ENCODE measurements at regions not wholly inside any gene's neighbourhood (a gene's known extent, or its start where the extent isn't known, plus 50 kb on each side); places are given as distances from the start of the nearest gene placed in this dataset.
"Not testable (repeated sequence)": the region's sequence is repeated elsewhere in the genome, so short reads cannot be mapped to it uniquely, and the experiment has no call there.

DNA sequence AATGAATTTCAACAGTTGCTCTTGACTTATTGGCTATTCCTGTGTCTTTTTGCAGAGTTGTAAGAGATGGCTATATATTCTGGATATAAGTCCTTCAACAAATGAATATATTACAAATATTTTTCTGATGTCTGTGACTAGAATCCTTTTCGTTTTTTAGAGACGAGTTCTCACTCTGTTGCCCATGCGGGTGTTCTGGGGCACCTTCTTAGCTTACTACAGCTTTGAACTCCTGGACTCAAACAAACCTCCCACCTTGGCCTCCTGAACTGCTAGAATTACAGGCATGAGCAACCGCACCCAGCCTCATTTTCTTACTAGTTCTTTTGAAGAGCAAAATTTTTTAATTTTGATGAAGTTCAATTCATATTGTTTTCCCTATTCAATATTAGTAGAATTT lies 287.8 kb downstream of the LIG4 start:
- ChIA-PET CTCF (no interaction called here), POLR2A (no interaction called here)
- H3F3A ChIP-seq (replicated peaks; ENCODE audit: insufficient read depth): no peaks in the 10 kb centered on the region
- no peak overlapping the region for H3K4me3 ChIP-seq (ENCODE audit: low read depth in 2 of 2, low read length in 1 of 2)
- no peak overlapping the region for H3K4me2 ChIP-seq
- no peaks in the 10 kb centered on the region for H3K4me1 ChIP-seq (ENCODE audit: control insufficient read depth in 1 of 2, insufficient read depth in 2 of 2, low read depth in 1 of 2, low read length in 1 of 2)
- no peaks in the 10 kb centered on the region for H3K9me2 ChIP-seq
- no peaks in the 10 kb centered on the region for H3K9me3 ChIP-seq
- no peaks in the 10 kb centered on the region; the same call in 1 of the 2 replicates for H3K27me3 ChIP-seq (ENCODE audit: insufficient read depth)
- no peaks in the 10 kb centered on the region for H3K36me3 ChIP-seq (replicated peaks in 1 of 2; ENCODE audit: control insufficient read depth in 1 of 2, insufficient read depth in 2 of 2, low read length in 1 of 2)
- no peak for DNase-seq
- no peak overlapping the region for H3K27ac ChIP-seq (ENCODE audit: low read depth in 2 of 2, low read length in 1 of 2)
- no peaks in the 10 kb centered on the region for H4K20me1 ChIP-seq (ENCODE audit: insufficient read depth)
- 46% methylated on average over 4 of the region's 4 CpGs for whole genome bisulfite sequencing (ENCODE audit: low lambda C conversion rate)
- H3K79me2 ChIP-seq (ENCODE audit: insufficient read depth): no peaks in the 10 kb centered on the region
- TF ChIP-seq TCF12 (IDR thresholded peaks at IDR 0.05) (no peak), RFX5 (IDR thresholded peaks at IDR 0.05; ENCODE audit: low read length) (no peak), ELF1 (IDR thresholded peaks at IDR 0.05) (no peak), TAF1 (IDR thresholded peaks at IDR 0.05; ENCODE audit: borderline replicate concordance, low read depth, low read length) (no peak), EP300 (IDR thresholded peaks at IDR 0.05; ENCODE audit: borderline replicate concordance in 1 of 2, low read depth in 1 of 2, low read length in 1 of 2) (no peak), RCOR1 (IDR thresholded peaks at IDR 0.05; ENCODE audit: low read length) (no peak), GABPA (IDR thresholded peaks at IDR 0.05; ENCODE audit: low read depth) (no peak), GATA2 (CRISPR knock-in tag; IDR thresholded peaks at IDR 0.05) (no peak), RXRA (IDR thresholded peaks at IDR 0.05; ENCODE audit: borderline replicate concordance, low read depth) (no peak), POLR2AphosphoS5 (IDR thresholded peaks at IDR 0.05; ENCODE audit: low read depth, low read length) (no peak), CHD2 (IDR thresholded peaks at IDR 0.05; ENCODE audit: low read length, partially characterized antibody) (no peak), SIN3A (IDR thresholded peaks at IDR 0.05; ENCODE audit: borderline replicate concordance, low read depth, low read length) (no peak), TEAD4 (IDR thresholded peaks at IDR 0.05; ENCODE audit: borderline replicate concordance, insufficient read depth) (no peak), RAD21 (IDR thresholded peaks at IDR 0.05; ENCODE audit: low read length) (no peak)
- TF ChIP-seq, protein P1, sequence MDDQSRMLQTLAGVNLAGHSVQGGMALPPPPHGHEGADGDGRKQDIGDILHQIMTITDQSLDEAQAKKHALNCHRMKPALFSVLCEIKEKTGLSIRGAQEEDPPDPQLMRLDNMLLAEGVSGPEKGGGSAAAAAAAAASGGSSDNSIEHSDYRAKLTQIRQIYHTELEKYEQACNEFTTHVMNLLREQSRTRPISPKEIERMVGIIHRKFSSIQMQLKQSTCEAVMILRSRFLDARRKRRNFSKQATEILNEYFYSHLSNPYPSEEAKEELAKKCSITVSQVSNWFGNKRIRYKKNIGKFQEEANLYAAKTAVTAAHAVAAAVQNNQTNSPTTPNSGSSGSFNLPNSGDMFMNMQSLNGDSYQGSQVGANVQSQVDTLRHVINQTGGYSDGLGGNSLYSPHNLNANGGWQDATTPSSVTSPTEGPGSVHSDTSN (IDR thresholded peaks at IDR 0.05): no peak
- TF ChIP-seq, protein P2, sequence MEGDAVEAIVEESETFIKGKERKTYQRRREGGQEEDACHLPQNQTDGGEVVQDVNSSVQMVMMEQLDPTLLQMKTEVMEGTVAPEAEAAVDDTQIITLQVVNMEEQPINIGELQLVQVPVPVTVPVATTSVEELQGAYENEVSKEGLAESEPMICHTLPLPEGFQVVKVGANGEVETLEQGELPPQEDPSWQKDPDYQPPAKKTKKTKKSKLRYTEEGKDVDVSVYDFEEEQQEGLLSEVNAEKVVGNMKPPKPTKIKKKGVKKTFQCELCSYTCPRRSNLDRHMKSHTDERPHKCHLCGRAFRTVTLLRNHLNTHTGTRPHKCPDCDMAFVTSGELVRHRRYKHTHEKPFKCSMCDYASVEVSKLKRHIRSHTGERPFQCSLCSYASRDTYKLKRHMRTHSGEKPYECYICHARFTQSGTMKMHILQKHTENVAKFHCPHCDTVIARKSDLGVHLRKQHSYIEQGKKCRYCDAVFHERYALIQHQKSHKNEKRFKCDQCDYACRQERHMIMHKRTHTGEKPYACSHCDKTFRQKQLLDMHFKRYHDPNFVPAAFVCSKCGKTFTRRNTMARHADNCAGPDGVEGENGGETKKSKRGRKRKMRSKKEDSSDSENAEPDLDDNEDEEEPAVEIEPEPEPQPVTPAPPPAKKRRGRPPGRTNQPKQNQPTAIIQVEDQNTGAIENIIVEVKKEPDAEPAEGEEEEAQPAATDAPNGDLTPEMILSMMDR (IDR thresholded peaks at IDR 0.05): no peak
- TF ChIP-seq, protein P3, sequence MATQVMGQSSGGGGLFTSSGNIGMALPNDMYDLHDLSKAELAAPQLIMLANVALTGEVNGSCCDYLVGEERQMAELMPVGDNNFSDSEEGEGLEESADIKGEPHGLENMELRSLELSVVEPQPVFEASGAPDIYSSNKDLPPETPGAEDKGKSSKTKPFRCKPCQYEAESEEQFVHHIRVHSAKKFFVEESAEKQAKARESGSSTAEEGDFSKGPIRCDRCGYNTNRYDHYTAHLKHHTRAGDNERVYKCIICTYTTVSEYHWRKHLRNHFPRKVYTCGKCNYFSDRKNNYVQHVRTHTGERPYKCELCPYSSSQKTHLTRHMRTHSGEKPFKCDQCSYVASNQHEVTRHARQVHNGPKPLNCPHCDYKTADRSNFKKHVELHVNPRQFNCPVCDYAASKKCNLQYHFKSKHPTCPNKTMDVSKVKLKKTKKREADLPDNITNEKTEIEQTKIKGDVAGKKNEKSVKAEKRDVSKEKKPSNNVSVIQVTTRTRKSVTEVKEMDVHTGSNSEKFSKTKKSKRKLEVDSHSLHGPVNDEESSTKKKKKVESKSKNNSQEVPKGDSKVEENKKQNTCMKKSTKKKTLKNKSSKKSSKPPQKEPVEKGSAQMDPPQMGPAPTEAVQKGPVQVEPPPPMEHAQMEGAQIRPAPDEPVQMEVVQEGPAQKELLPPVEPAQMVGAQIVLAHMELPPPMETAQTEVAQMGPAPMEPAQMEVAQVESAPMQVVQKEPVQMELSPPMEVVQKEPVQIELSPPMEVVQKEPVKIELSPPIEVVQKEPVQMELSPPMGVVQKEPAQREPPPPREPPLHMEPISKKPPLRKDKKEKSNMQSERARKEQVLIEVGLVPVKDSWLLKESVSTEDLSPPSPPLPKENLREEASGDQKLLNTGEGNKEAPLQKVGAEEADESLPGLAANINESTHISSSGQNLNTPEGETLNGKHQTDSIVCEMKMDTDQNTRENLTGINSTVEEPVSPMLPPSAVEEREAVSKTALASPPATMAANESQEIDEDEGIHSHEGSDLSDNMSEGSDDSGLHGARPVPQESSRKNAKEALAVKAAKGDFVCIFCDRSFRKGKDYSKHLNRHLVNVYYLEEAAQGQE (IDR thresholded peaks at IDR 0.05; ENCODE audit: low read depth, low read length): no peak
- TF ChIP-seq, protein P4, sequence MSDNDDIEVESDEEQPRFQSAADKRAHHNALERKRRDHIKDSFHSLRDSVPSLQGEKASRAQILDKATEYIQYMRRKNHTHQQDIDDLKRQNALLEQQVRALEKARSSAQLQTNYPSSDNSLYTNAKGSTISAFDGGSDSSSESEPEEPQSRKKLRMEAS (IDR thresholded peaks at IDR 0.05; ENCODE audit: low read depth): no peak
- no peak overlapping the region for H2AFZ ChIP-seq (ENCODE audit: low read depth)
- no peak overlapping the region for H3K9ac ChIP-seq

DNA sequence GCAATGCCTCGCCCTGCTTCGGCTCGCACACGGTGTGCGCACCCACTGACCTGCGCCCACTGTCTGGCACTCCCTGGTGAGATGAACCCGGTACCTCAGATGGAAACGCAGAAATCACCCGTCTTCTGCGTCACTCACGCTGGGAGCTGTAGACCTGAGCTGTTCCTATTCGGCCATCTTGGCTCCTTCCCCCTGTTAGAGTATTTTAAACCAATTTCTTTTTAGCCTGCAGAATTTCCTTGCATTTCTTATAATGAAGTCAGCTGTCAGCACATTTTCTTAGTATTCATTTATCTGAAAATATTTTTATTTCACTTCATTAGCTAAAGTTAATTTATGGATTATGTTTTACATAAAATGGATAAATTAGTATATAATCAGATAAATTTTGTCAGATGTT lies 288.8 kb downstream of the LIG4 start:
- CTCF ChIA-PET; H2AFZ ChIP-seq (ENCODE audit: low read depth); H3K36me3 ChIP-seq (replicated peaks in 1 of 2; ENCODE audit: control insufficient read depth in 1 of 2, insufficient read depth in 2 of 2, low read length in 1 of 2); H3K27me3 ChIP-seq (ENCODE audit: insufficient read depth); H3K79me2 ChIP-seq (ENCODE audit: insufficient read depth); H4K20me1 ChIP-seq (ENCODE audit: insufficient read depth); POLR2A ChIA-PET; H3K9ac ChIP-seq; H3K9me3 ChIP-seq; DNase-seq; H3K9me2 ChIP-seq; H3K27ac ChIP-seq (ENCODE audit: low read depth in 2 of 2, low read length in 1 of 2); H3K4me2 ChIP-seq; H3K4me1 ChIP-seq (ENCODE audit: control insufficient read depth in 1 of 2, insufficient read depth in 2 of 2, low read depth in 1 of 2, low read length in 1 of 2); H3K4me3 ChIP-seq (ENCODE audit: low read depth in 2 of 2, low read length in 1 of 2); H3F3A ChIP-seq (replicated peaks; ENCODE audit: insufficient read depth): not testable (repeated sequence)
- WGBS (ENCODE audit: low lambda C conversion rate): 44% methylated on average over 5 of the region's 12 CpGs

DNA sequence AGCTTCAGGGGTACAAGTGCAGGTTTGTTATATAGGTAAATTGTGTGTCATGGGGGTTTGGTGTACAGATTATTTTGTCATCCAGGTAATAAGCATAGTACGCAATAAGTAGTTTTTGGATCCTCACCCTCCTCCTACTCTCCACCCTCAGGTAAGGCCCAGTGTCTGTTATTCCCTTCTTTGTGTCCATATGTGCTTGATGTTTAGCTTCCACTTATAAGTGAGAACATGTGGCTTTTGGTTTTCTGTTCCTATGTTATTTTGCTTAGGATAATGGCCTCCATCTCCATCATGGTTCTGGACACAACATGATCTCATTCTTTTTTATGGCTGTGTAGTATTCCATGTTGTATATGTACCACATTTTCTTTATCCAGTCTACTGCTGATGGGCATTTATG lies 298.4 kb downstream of the LIG4 start:
- H3K4me1 ChIP-seq (ENCODE audit: control insufficient read depth in 1 of 2, insufficient read depth in 2 of 2, low read depth in 1 of 2, low read length in 1 of 2); H3K9ac ChIP-seq; DNase-seq; H3K4me3 ChIP-seq (ENCODE audit: low read depth in 2 of 2, low read length in 1 of 2); POLR2A ChIA-PET; H3K4me2 ChIP-seq; H3K27me3 ChIP-seq (ENCODE audit: insufficient read depth); H3K27ac ChIP-seq (ENCODE audit: low read depth in 2 of 2, low read length in 1 of 2); H3K36me3 ChIP-seq (replicated peaks in 1 of 2; ENCODE audit: control insufficient read depth in 1 of 2, insufficient read depth in 2 of 2, low read length in 1 of 2); H4K20me1 ChIP-seq (ENCODE audit: insufficient read depth); H3F3A ChIP-seq (replicated peaks; ENCODE audit: insufficient read depth); H2AFZ ChIP-seq (ENCODE audit: low read depth); H3K79me2 ChIP-seq (ENCODE audit: insufficient read depth); CTCF ChIA-PET; H3K9me3 ChIP-seq; H3K9me2 ChIP-seq: not testable (repeated sequence)
- 35% methylated on average over 1 of the region's 1 CpG for WGBS (ENCODE audit: low lambda C conversion rate)
